ENCODE measurements at regions not wholly inside any gene's neighbourhood (a gene's known extent, or its start where the extent isn't known, plus 50 kb on each side); places are given as distances from the start of the nearest gene placed in this dataset.
A peak's percentile ranks its signal among the peaks of the same experiment; 100 is the strongest.

DNA sequence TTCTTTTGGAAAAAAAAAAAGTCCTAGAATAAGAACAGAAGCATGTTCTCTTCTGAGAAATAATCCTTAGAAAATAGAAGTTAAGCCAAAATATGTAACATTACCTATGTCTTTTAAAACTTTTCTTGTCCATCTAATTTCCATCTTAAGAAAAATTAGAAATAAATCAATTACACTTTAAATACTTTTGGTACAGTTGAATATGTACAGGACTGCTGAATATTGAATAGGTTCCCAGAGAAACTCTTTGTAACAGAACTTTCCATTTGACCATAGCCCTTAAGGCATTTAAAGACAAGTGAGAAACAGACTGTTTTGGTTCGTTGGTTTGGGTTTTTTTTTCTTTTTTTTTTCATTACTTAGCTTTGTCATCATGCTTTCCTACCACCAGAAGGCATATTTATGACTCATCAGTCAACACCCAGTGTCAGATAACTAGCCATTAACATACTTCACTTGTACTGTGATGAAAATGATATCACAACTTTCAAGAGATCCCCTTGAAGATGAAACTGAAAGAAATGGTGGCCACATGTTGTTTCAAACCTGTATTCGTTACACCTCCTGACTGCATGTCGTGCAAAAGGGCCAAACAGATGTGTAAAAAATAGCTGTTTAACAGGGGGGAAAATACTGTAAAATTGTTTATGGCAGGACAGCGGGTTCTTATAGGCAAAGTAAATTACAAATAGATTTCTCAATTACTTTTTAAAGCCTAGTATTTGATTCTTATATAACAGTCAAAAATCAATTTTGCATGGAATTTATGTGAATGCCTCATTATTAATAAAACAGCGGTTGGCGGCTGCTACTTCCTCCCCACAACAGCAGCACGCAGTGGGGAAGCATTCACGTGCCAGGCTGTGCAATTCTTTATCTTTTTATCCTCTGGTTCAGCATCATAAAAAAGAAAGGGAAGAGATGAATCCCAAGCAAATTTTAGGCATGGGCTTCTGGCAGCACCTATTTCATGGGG, 280.7 kb upstream of the HNRNPA3 start:
- intact Hi-C loops (cut with micrococcal nuclease; ENCODE audit: unreplicated experiment): loop anchor here (5.0 kb wide), 1 partner anchor 275 kb away; no protein-coding TSS in a partner anchor
- H3K4me3 ChIP-seq (ENCODE audit: low read depth, low read length, poor library complexity, severe bottlenecking): peak overlapping the region; percentile 22
- CTCF ChIA-PET: no interaction called here
- BruUV-seq (replicated peaks): no TSS peak
- DNase-seq (ENCODE audit: low spot score): peak; percentile 90
- TF ChIP-seq, protein P1, sequence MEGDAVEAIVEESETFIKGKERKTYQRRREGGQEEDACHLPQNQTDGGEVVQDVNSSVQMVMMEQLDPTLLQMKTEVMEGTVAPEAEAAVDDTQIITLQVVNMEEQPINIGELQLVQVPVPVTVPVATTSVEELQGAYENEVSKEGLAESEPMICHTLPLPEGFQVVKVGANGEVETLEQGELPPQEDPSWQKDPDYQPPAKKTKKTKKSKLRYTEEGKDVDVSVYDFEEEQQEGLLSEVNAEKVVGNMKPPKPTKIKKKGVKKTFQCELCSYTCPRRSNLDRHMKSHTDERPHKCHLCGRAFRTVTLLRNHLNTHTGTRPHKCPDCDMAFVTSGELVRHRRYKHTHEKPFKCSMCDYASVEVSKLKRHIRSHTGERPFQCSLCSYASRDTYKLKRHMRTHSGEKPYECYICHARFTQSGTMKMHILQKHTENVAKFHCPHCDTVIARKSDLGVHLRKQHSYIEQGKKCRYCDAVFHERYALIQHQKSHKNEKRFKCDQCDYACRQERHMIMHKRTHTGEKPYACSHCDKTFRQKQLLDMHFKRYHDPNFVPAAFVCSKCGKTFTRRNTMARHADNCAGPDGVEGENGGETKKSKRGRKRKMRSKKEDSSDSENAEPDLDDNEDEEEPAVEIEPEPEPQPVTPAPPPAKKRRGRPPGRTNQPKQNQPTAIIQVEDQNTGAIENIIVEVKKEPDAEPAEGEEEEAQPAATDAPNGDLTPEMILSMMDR (conservative IDR thresholded peaks at IDR 0.05; ENCODE audit: low read depth, low read length): no peak
- TF ChIP-seq EZH2 (IDR thresholded peaks at IDR 0.05; ENCODE audit: borderline replicate concordance, low read depth, low read length, poor library complexity, severe bottlenecking): no peak
- no peaks in the 10 kb centered on the region for H3K36me3 ChIP-seq (ENCODE audit: insufficient read depth, low read length, poor library complexity, severe bottlenecking)
- peaks cover 22% of the 10 kb centered on the region for H3K4me1 ChIP-seq (ENCODE audit: insufficient read depth, low read length, poor library complexity, severe bottlenecking)
- POLR2A ChIA-PET (ENCODE audit: low non-redundant PET): no interaction called here
- no peaks in the 10 kb centered on the region for H3K9me3 ChIP-seq (ENCODE audit: low read depth, low read length, poor library complexity, severe bottlenecking)
- peaks cover 8% of the 10 kb centered on the region for H3K27me3 ChIP-seq (replicated peaks; ENCODE audit: insufficient read depth, low read depth, low read length, poor library complexity)
- peak overlapping the region; percentile 59 for H3K27ac ChIP-seq (ENCODE audit: low read depth, low read length, poor library complexity, severe bottlenecking)

DNA sequence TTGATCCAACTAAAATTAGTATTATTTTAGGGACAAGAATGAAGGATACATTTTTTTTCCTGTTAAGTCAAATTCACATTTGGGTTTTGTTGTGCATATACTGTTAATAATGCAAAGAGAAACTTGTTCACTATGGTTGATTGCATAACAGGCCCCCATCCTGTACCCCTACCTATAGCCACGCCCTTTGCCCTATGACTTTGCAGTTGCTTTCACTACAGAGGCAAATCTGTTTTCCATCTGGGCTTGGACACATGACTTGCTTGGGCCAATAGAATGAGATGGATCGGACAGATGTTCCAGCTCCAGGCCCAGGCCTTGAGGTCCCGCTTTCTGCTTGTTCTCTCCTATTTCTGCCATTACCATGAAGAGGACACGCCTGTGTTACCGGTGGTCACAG, 278.5 kb upstream of the HNRNPA3 start:
- no peak for DNase-seq (ENCODE audit: low spot score)
- TF ChIP-seq, protein P1 (conservative IDR thresholded peaks at IDR 0.05; ENCODE audit: low read depth, low read length): no peak
- no peak for TF ChIP-seq EZH2 (IDR thresholded peaks at IDR 0.05; ENCODE audit: borderline replicate concordance, low read depth, low read length, poor library complexity, severe bottlenecking)
- H3K9me3 ChIP-seq (ENCODE audit: low read depth, low read length, poor library complexity, severe bottlenecking): no peaks in the 10 kb centered on the region
- peaks cover 22% of the 10 kb centered on the region for H3K4me1 ChIP-seq (ENCODE audit: insufficient read depth, low read length, poor library complexity, severe bottlenecking)
- POLR2A ChIA-PET (ENCODE audit: low non-redundant PET): no interaction called here
- no peak overlapping the region for H3K27ac ChIP-seq (ENCODE audit: low read depth, low read length, poor library complexity, severe bottlenecking)
- H3K4me3 ChIP-seq (ENCODE audit: low read depth, low read length, poor library complexity, severe bottlenecking): no peak overlapping the region
- H3K36me3 ChIP-seq (ENCODE audit: insufficient read depth, low read length, poor library complexity, severe bottlenecking): no peaks in the 10 kb centered on the region
- peaks cover 16% of the 10 kb centered on the region for H3K27me3 ChIP-seq (replicated peaks; ENCODE audit: insufficient read depth, low read depth, low read length, poor library complexity)
- intact Hi-C loops (cut with micrococcal nuclease; ENCODE audit: unreplicated experiment): loop anchor here (5.0 kb wide), 1 partner anchor 277 kb away; no protein-coding TSS in a partner anchor
- BruUV-seq (replicated peaks): no TSS peak
- CTCF ChIA-PET: no interaction called here

DNA sequence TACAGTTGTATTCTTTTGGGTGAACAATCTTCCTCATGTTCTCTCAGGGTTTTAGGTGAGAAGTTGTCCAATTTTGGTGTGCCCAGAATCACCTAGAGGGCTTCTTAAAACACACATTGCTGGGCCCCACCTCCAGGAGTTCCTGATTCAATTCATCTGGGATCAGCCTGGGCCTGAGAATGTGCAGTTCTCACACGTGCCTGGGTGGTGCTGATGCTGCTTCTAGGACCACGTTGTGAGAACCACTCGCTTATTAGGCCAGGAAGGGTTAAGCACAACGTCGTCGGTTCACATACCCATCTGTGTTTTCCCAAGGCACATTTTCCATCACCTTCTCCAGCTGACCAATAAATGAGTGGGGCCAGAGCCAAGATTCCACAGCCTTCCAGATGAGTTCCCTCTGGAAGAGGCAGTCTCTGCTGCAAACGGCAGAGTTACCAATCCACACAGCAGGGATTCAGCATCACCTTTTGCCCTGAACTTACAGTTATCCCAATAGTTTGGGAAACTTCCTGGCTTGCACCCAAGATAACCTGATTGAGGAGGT, 277.7 kb upstream of the HNRNPA3 start:
- Histone ChIP-seq H3K36me3 (ENCODE audit: insufficient read depth, low read length, poor library complexity, severe bottlenecking) (no peaks in the 10 kb centered on the region), H3K4me3 (ENCODE audit: low read depth, low read length, poor library complexity, severe bottlenecking) (no peak overlapping the region)
- CTCF ChIA-PET: no interaction called here

More for the DNA sequence above, 277.7 kb upstream of the HNRNPA3 start:
- POLR2A ChIA-PET (ENCODE audit: low non-redundant PET): no interaction called here
- Histone ChIP-seq H3K4me1 (ENCODE audit: insufficient read depth, low read length, poor library complexity, severe bottlenecking) (peaks cover 22% of the 10 kb centered on the region), H3K27me3 (replicated peaks; ENCODE audit: insufficient read depth, low read depth, low read length, poor library complexity) (peaks cover 24% of the 10 kb centered on the region), H3K9me3 (ENCODE audit: low read depth, low read length, poor library complexity, severe bottlenecking) (no peaks in the 10 kb centered on the region), H3K27ac (ENCODE audit: low read depth, low read length, poor library complexity, severe bottlenecking) (no peak overlapping the region)
- no peak for DNase-seq (ENCODE audit: low spot score)
- TF ChIP-seq, protein P1 (conservative IDR thresholded peaks at IDR 0.05; ENCODE audit: low read depth, low read length): no peak
- no peak for TF ChIP-seq EZH2 (IDR thresholded peaks at IDR 0.05; ENCODE audit: borderline replicate concordance, low read depth, low read length, poor library complexity, severe bottlenecking)
- BruUV-seq (replicated peaks): no TSS peak
- intact Hi-C loops (cut with micrococcal nuclease; ENCODE audit: unreplicated experiment): loop anchor here (5.0 kb wide), 1 partner anchor 278 kb away; no protein-coding TSS in a partner anchor
